GM21515 (cell line): ENCODE measurements at regions not wholly inside any gene's neighbourhood (a gene's known extent, or its start where the extent isn't known, plus 50 kb on each side); places are given as distances from the start of the nearest gene placed in this dataset.

ENCODE experiments used
- ATAC-seq: cut with Tn5 transposase; IDR thresholded peaks from one replicate; pipeline ENCODE4 v1.9.1; 2021; ENCODE audit not compliant: unreplicated experiment

- ATAC-seq = no peak
Measured at GRCh38 chr6:84422380-84422968, 195.0 kb upstream of the CEP162 start.

- ATAC-seq = no peak
Measured at GRCh38 chr6:84421031-84421430, 193.6 kb upstream of the CEP162 start.

- ATAC-seq = no peak
Measured at GRCh38 chr6:84417260-84417659, 189.8 kb upstream of the CEP162 start.

GRCh38 chr6:84416043-84416657 lies 188.7 kb upstream of the CEP162 start:
- no peak for ATAC-seq

- no peak for ATAC-seq
Measured at GRCh38 chr6:84415517-84415916, 188.1 kb upstream of the CEP162 start.

GRCh38 chr6:84415068-84415467 lies 187.6 kb upstream of the CEP162 start:
- ATAC-seq = no peak

GRCh38 chr6:84414531-84414930 lies 187.1 kb upstream of the CEP162 start:
- no peak for ATAC-seq

GRCh38 chr6:84411060-84411629 lies 183.7 kb upstream of the CEP162 start:
- no peak for ATAC-seq

- ATAC-seq = no peak
Measured at GRCh38 chr6:84409911-84410310, 182.5 kb upstream of the CEP162 start.

GRCh38 chr6:84408028-84408427 lies 180.6 kb upstream of the CEP162 start:
- ATAC-seq = no peak

GRCh38 chr6:84403545-84403944 lies 176.1 kb upstream of the CEP162 start:
- no peak for ATAC-seq

- ATAC-seq = no peak
Measured at GRCh38 chr6:84399003-84399402, 171.6 kb upstream of the CEP162 start.

- no peak for ATAC-seq
Measured at GRCh38 chr6:84392261-84392660, 164.8 kb upstream of the CEP162 start.

- ATAC-seq = no peak
Measured at GRCh38 chr6:84390851-84391250, 163.4 kb upstream of the CEP162 start.

GRCh38 chr6:84390334-84390733 lies 162.9 kb upstream of the CEP162 start:
- ATAC-seq = no peak

GRCh38 chr6:84379142-84379541 lies 151.7 kb upstream of the CEP162 start:
- ATAC-seq = no peak

- no peak for ATAC-seq
Measured at GRCh38 chr6:84372290-84372689, 144.8 kb upstream of the CEP162 start.

- no peak for ATAC-seq
Measured at GRCh38 chr6:84371681-84372080, 144.2 kb upstream of the CEP162 start.

- no peak for ATAC-seq
Measured at GRCh38 chr6:84362193-84362821, 134.9 kb upstream of the CEP162 start.

- ATAC-seq = no peak
Measured at GRCh38 chr6:84361372-84362192, 134.1 kb upstream of the CEP162 start.

GRCh38 chr6:84360039-84360438 lies 132.6 kb upstream of the CEP162 start:
- ATAC-seq = no peak
